Fibroblast of skin of right biceps (primary cell): ENCODE measurements at regions not wholly inside any gene's neighbourhood (a gene's known extent, or its start where the extent isn't known, plus 50 kb on each side); places are given as distances from the start of the nearest gene placed in this dataset.
"Not testable (repeated sequence)": the region's sequence is repeated elsewhere in the genome, so short reads cannot be mapped to it uniquely, and the experiment has no call there.

ENCODE experiments used
- DNase-seq: peaks from one replicate; pipeline ENCODE4 v3.0.0-alpha.2; 2013

- no peak for DNase-seq
Observed at GRCh38 chr4:60817609-60818008, 382.5 kb upstream of the ADGRL3 start.

GRCh38 chr4:60822986-60823385 is 377.1 kb upstream of the ADGRL3 start:
- no peak for DNase-seq

GRCh38 chr4:60840020-60840419 is 360.1 kb upstream of the ADGRL3 start:
- no peak for DNase-seq

DNA sequence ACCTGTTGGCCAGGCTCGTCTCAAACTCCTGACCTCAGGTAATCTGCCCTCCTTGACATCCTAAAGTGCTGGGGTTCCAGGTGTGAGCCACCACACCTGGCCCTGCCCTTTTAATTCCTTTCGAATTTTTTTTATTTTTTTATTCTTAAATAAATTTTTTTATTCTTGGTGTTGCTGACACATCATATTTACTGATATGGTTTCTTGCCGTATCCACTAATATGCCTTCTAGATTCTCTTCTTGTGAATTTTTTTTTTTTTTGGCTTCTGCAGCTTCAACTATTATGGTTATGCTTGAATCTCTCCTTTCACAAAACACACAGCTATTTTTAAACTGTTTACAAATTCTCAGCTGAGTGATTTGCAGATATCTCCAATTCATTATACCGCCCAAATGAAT is 353.4 kb upstream of the ADGRL3 start:
- DNase-seq = no peak

DNA sequence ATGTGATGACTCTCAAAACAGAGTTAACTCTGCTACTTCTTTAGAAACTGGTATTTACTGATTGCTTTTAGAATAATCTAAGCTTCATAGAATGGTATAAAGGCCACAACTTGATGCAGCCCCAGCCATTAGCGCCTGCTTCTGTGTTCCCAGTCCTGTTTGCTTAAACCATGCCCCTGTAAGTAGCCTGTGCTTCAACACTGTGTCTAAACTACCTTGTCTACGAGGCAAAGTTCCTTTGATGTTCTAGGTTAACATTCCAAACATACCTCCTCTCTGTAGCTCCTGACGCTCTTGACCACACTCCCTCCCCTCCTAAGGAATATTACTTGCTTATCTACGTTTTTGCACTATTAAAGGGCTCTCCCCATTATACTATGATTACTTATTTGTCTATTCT is 352.5 kb upstream of the ADGRL3 start:
- DNase-seq = no peak

DNA sequence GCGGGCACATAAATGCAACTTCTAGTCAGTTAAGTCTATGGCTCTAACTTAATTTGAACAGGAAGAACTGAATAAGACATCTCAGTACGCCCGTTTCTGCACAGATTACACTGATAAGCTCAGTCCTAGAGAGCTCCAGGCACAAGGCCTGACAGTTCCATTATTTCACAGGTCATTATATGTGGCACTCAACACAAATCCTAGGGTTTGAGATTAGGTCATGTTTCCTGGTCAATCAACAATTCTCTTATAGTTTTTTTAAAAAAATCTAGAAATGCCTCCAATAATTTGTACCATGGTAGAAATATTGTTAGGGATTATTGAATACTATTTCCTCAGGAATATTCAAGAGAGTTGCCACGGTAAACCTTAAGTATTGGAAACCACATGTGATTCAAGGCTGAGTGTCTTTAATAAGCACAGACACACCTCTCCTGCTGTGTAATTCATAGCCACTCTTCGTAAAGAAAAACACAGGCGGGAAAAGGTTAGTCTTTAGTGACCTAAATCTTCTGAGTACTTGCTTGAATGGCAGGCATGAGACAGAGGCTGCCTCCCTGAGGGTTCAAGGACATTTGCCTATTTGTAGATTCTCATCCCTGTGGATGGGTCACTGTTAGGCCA is 342.9 kb upstream of the ADGRL3 start:
- DNase-seq = no peak

- DNase-seq = no peak
Observed at GRCh38 chr4:60863442-60863841, 336.7 kb upstream of the ADGRL3 start.

DNA sequence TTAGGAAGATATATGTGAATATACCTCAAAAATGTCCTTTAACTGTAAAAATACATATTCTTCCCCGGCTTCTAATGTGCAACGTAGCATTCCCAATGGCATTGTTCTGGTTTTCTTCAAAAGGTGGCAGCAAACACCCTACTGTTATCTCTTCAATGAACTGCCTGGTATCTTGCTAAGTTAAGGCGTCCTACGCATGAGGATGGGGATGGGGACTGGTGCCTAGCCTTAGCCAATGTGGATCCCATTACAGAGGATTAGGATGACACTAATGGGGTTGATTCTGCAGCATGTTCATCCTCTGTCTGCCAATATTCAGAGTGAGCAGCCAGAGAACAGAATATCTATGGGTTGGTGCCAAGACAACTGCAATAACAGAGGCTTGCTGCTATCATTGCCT is 334.9 kb upstream of the ADGRL3 start:
- DNase-seq = peak; percentile 7

GRCh38 chr4:60868232-60868960 is 331.7 kb upstream of the ADGRL3 start:
- DNase-seq = no peak

GRCh38 chr4:60879135-60879701 is 320.9 kb upstream of the ADGRL3 start:
- DNase-seq = no peak

GRCh38 chr4:60884587-60884986 is 315.5 kb upstream of the ADGRL3 start:
- DNase-seq = peak; percentile 76

DNA sequence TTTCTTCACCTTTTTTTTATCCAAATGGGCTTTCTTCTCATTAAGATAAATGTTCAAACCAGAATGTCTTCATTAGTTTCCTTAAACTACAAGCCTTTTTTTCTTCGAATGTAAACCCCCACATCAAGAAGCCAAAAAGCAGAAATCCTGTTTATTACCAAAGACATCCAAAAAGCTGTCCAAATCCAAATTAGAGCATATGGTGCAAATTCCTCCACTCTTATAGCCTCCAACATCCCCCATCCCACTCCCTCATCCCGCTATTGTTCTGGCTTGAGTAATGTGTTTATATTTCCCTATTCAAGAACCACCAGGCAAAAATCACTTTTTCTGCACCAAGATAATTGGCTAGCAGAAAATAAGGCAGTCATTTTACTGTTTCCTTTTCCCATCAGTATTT is 315.1 kb upstream of the ADGRL3 start:
- DNase-seq = no peak

- DNase-seq = no peak
Observed at GRCh38 chr4:60890743-60891142, 309.4 kb upstream of the ADGRL3 start.

GRCh38 chr4:60891947-60892346 is 308.2 kb upstream of the ADGRL3 start:
- DNase-seq = no peak

DNA sequence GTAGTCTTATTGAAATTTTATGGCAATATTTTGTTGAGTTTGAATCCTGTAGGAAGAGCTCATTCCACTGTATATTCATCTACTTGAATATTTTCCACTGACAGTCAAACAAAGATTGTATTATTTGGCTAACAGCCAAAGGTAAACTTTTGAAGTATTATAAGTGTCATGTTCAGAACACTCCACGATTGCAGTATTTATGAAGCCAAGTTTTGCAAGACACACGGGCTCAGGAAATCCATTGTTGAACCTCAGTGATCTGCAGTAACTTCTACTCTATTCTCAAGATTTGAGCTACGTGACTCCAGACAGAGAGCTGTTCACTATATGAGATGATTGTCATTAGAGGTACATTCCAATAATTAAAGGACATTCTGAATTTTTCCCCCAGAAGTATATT is 302.7 kb upstream of the ADGRL3 start:
- peak; percentile 34 for DNase-seq

- no peak for DNase-seq
Observed at GRCh38 chr4:60905162-60905561, 295.0 kb upstream of the ADGRL3 start.

DNA sequence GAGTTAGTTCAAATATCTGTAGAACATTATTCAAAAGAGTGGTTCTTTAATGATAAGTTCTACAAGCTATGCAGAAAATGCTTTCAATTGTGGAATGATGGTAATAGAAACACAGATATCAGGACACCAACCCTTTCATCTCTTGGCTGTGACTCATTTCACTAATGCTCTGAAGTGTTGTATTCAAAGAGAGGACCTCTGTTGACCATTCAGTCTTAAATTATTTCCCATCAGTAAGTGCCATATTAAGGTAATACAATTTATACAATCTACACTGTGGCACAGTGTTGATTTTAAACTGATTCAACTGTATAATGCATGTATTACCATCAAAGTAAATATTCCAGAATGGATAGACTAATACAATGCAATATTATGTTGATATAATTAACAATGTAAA is 289.0 kb upstream of the ADGRL3 start:
- no peak for DNase-seq

DNA sequence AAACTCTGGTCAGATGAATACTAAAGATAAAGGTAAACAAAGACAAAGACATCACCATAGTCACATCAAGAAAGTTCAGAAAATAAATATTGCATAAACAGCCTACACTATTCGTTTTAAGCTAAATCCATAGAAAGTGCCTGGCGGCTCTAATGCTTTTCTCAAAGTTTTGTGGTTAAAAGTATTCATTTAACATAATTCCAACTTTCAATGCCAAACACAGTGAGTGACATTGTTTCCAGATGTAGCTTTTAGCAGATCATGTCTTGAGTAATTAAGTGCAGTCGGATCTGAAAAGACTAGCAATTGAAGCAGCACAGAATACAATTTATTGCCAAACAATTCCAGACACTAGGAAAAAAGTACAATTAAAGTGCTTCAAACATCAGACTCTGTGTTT is 287.1 kb upstream of the ADGRL3 start:
- DNase-seq = peak; percentile 36

DNA sequence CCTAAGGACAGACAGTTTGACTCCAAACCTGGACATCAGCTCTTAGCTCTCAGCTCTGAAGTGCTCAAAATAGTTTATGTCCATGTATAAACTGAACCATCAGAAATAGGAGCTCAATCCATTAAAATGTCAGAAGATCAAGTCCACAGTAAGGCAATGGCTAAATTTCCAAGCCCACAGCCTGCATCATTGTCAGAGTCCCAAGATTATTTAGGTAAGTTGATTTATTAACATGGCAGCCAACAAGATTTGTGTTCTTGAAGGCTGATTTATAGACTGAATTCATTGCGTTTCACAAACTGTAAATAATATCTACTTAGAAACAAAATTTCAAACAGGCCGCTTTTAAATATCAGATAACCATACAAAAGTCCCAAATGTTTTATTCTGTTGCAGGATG is 286.5 kb upstream of the ADGRL3 start:
- no peak for DNase-seq

- not testable (repeated sequence) for DNase-seq
Observed at GRCh38 chr4:60921735-60922134, 278.4 kb upstream of the ADGRL3 start.

DNA sequence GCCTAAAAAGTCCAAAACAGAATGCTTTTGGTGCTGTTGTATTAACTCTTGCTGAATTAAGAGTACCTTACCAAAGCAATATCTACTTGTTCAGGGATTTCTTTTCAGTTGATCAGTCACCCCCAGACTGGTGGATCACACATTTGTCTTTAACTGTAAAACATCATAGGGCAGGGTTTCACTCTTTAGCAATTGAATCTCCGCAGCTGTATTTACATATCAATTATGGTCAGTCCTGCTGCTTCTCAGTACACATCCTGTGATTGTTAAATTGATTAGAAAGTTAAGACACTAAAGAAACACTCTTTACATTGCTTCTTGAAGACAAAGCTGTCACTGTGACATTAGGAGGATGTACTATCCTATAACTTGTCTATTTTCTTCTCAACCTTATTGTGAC is 277.1 kb upstream of the ADGRL3 start:
- no peak for DNase-seq

DNA sequence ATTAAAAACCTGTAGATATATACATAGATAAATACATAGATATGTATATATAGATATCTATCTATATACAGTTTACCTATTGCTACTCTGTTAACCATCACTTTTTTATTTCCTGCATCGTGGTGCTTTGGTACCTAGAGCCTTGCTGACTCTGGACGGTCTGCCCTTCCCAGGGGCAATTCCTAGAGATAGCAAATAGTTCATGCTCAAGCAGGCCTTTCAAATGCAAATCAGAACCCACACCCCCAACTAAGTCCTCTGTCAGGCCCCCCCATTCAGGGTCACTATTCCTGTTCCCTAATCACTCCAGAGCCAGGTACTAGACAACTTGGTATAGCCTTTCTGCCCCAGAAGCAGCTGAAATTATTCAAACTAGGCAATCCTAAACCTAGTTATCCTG is 273.5 kb upstream of the ADGRL3 start:
- DNase-seq = no peak

- DNase-seq = no peak
Observed at GRCh38 chr4:60930866-60931265, 269.3 kb upstream of the ADGRL3 start.

- DNase-seq = peak; percentile 5
Observed at GRCh38 chr4:60934566-60935295, 265.4 kb upstream of the ADGRL3 start.
